Peyer's patch (tissue), 4 donors: ENCODE measurements at regions not wholly inside any gene's neighbourhood (a gene's known extent, or its start where the extent isn't known, plus 50 kb on each side); places are given as distances from the start of the nearest gene placed in this dataset.

Experiments used
- CTCF ChIP-seq, 6 experiments: fragments of 450-650 bp in 4 of 6; fragments of 200-600 bp in 2 of 6; sonication (generic) in 1 of 6; IDR thresholded peaks; one replicate each; pipeline ENCODE4 v1.5.1; 2017 to 2019; ENCODE audit warnings: antibody characterized with exemption in 6 of 6, mild to moderate bottlenecking in 3 of 6, moderate library complexity in 1 of 6
- POLR2A ChIP-seq, 2 donors: fragments of 450-650 bp; IDR thresholded peaks; one replicate each; pipeline ENCODE4 v1.5.1; 2017; ENCODE audit warnings: antibody characterized with exemption in 2 of 2, mild to moderate bottlenecking in 2 of 2, moderate library complexity in 2 of 2

GRCh38 chr1:48049823-48050535, 52.8 kb upstream of the TRABD2B start:
- TF ChIP-seq CTCF (IDR thresholded peaks at IDR 0.05) (no peak), POLR2A (IDR thresholded peaks at IDR 0.05) (no peak)
